ENCODE measurements at regions not wholly inside any gene's neighbourhood (a gene's known extent, or its start where the extent isn't known, plus 50 kb on each side); places are given as distances from the start of the nearest gene placed in this dataset.

GRCh38 chr20:60624066-60624465 is 628.0 kb upstream of the CDH4 start:
- peaks cover under 1% of the 10 kb centered on the region for H3K36me3 Mint-ChIP-seq (ENCODE audit: low read depth)
- no peak for DNase-seq (ENCODE audit: low read depth, low spot score)
- H3K9me3 Mint-ChIP-seq = no peaks in the 10 kb centered on the region
- H3K27me3 Mint-ChIP-seq (ENCODE audit: low read depth) = peaks cover 9% of the 10 kb centered on the region
- H3K4me1 Mint-ChIP-seq = no peaks in the 10 kb centered on the region
- H3K4me3 Mint-ChIP-seq = no peak overlapping the region
- TF ChIP-seq, protein P1, sequence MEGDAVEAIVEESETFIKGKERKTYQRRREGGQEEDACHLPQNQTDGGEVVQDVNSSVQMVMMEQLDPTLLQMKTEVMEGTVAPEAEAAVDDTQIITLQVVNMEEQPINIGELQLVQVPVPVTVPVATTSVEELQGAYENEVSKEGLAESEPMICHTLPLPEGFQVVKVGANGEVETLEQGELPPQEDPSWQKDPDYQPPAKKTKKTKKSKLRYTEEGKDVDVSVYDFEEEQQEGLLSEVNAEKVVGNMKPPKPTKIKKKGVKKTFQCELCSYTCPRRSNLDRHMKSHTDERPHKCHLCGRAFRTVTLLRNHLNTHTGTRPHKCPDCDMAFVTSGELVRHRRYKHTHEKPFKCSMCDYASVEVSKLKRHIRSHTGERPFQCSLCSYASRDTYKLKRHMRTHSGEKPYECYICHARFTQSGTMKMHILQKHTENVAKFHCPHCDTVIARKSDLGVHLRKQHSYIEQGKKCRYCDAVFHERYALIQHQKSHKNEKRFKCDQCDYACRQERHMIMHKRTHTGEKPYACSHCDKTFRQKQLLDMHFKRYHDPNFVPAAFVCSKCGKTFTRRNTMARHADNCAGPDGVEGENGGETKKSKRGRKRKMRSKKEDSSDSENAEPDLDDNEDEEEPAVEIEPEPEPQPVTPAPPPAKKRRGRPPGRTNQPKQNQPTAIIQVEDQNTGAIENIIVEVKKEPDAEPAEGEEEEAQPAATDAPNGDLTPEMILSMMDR (conservative IDR thresholded peaks at IDR 0.05) = no peak
- no peak overlapping the region for H3K27ac Mint-ChIP-seq (ENCODE audit: unreplicated experiment)

GRCh38 chr20:60627751-60628565 is 624.1 kb upstream of the CDH4 start:
- TF ChIP-seq, protein P1 (conservative IDR thresholded peaks at IDR 0.05) = peak; percentile 47
- no peak for DNase-seq (ENCODE audit: low read depth, low spot score)
- H3K27me3 Mint-ChIP-seq (ENCODE audit: low read depth) = peaks cover 2% of the 10 kb centered on the region
- no peak overlapping the region for H3K27ac Mint-ChIP-seq (ENCODE audit: unreplicated experiment)
- H3K4me1 Mint-ChIP-seq = no peaks in the 10 kb centered on the region
- peaks cover 3% of the 10 kb centered on the region for H3K36me3 Mint-ChIP-seq (ENCODE audit: low read depth)
- no peaks in the 10 kb centered on the region for H3K9me3 Mint-ChIP-seq
- H3K4me3 Mint-ChIP-seq = no peak overlapping the region

DNA sequence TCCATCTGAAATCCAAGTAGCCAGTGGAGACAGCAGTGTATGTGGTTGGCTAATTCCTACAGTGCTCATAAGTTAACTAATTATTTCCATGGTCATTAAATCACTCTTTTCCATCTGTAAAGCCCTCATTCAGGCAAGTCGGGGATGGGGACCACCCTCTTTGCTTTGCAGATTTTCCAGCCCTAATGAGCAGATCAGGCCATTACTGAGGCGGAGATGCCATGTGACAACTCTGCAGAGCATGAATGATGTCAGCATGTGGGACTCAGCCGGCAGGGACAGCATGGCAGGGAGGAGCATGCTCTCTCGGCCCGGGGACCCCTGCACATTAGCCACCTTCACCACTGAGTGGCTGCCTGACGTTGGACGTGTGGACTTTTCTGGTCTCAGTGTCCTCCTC is 623.3 kb upstream of the CDH4 start:
- H3K9me3 Mint-ChIP-seq = no peaks in the 10 kb centered on the region
- no peak overlapping the region for H3K4me3 Mint-ChIP-seq
- TF ChIP-seq, protein P1 (conservative IDR thresholded peaks at IDR 0.05) = no peak
- no peak for DNase-seq (ENCODE audit: low read depth, low spot score)
- H3K36me3 Mint-ChIP-seq (ENCODE audit: low read depth) = peaks cover 3% of the 10 kb centered on the region
- H3K27ac Mint-ChIP-seq (ENCODE audit: unreplicated experiment) = no peak overlapping the region
- no peaks in the 10 kb centered on the region for H3K4me1 Mint-ChIP-seq
- H3K27me3 Mint-ChIP-seq (ENCODE audit: low read depth) = peaks cover 2% of the 10 kb centered on the region

DNA sequence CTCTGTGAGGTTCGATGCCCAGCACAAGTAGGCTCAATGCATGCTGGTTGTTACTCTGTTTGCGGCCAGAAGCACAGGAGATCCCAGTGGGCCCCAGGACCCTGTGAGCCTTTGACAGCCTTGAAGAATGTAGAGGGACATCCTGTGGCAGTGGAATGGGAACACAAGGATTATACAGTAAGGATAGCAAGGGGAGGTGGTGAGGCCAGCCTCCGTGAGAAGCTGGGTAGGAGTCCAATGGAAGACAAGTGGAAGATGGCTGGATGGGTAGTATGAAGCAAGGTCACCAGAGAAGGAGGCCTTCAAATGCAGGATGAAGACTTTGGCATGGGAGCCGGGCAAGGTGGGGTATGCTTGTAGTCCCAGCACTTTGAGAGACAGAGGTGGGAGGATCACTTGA is 622.9 kb upstream of the CDH4 start:
- Mint-ChIP-seq H3K27ac (ENCODE audit: unreplicated experiment) (no peak overlapping the region), H3K9me3 (no peaks in the 10 kb centered on the region), H3K36me3 (ENCODE audit: low read depth) (peaks cover 3% of the 10 kb centered on the region), H3K27me3 (ENCODE audit: low read depth) (peaks cover 2% of the 10 kb centered on the region), H3K4me1 (no peaks in the 10 kb centered on the region), H3K4me3 (no peak overlapping the region)
- no peak for DNase-seq (ENCODE audit: low read depth, low spot score)
- TF ChIP-seq, protein P1 (conservative IDR thresholded peaks at IDR 0.05) = no peak

- Mint-ChIP-seq H3K27me3 (ENCODE audit: low read depth) (peaks cover 2% of the 10 kb centered on the region), H3K4me1 (no peaks in the 10 kb centered on the region), H3K36me3 (ENCODE audit: low read depth) (peaks cover 3% of the 10 kb centered on the region), H3K9me3 (no peaks in the 10 kb centered on the region), H3K27ac (ENCODE audit: unreplicated experiment) (no peak overlapping the region), H3K4me3 (no peak overlapping the region)
- TF ChIP-seq, protein P1 (conservative IDR thresholded peaks at IDR 0.05) = no peak
- DNase-seq (ENCODE audit: low read depth, low spot score) = no peak
Measured at GRCh38 chr20:60630609-60631008, 621.5 kb upstream of the CDH4 start.

Measured in neural crest cell (in vitro differentiated cells).